HCT116 (cell line): ENCODE measurements at regions not wholly inside any gene's neighbourhood (a gene's known extent, or its start where the extent isn't known, plus 50 kb on each side); places are given as distances from the start of the nearest gene placed in this dataset.

Source experiments
- ATAC-seq: fragments of 200-7000 bp; cut with Tn5 transposase; 2 replicates; pipeline ENCODE4 v1.9.1; 2020; ENCODE audit warnings: mild to moderate bottlenecking, moderate library complexity
- BruUV-seq: library from RNA; stranded (reverse); fragments of 400-500 nt; replicated peaks from 2 replicates; lab custom pipeline; 2021; lab: Mats Ljungman, UMichigan
- CTCF ChIA-PET: fragments of 300-600 bp; sonication (Branson Sonifier 250); formaldehyde crosslinking; loops from one replicate; lab custom pipeline; 2021; ENCODE audit warnings: antibody characterized with exemption; lab: Charles Lee
- POLR2A ChIA-PET: fragments of 300-600, 350-600 bp; sonication (Branson Sonifier 250); formaldehyde crosslinking; loops from one replicate; lab custom pipeline; 2021; ENCODE audit warnings: antibody characterized with exemption; lab: Charles Lee
- RAD21 ChIA-PET, 2 experiments: fragments of 300-600 bp; sonication (Branson Sonifier 250); formaldehyde crosslinking; loops; one replicate each; lab custom pipeline; 2023; ENCODE audit warnings: low total read pairs in 2 of 2; ENCODE audit not compliant: uncharacterized antibody in 2 of 2, unreplicated experiment in 2 of 2, low non-redundant PET in 1 of 2; lab: Charles Lee
- DNase-seq: peaks from one replicate; pipeline ENCODE4 v3.0.0-alpha.2; 2010; ENCODE audit warnings: low read depth, low spot score
- H2AFZ ChIP-seq: fragments of 200-600 bp; shearing (Covaris generic), sonication (generic); 2 replicates; pipeline ENCODE4 v1.6.1; 2017; ENCODE audit warnings: low read depth, mixed run types, mixed read lengths, antibody characterized with exemption, low read length; ENCODE audit not compliant: poor library complexity, severe bottlenecking
- H3K27ac ChIP-seq: 2 replicates; pipeline ENCODE4 v1.5.1; 2012; ENCODE audit warnings: low read depth, low read length
- H3K27me3 ChIP-seq: fragments of 200-600 bp; sonication (generic); 2 replicates; pipeline ENCODE4 v1.6.1; 2016; ENCODE audit warnings: mixed run types, low read length, mixed read lengths; ENCODE audit not compliant: insufficient read depth
- H3K36me3 ChIP-seq, 2 experiments: fragments of 200-500 bp in 1 of 2; fragments of 200-600 bp in 1 of 2; sonication (Bioruptor generic) in 1 of 2; sonication (generic) in 1 of 2; 2 replicates each; pipeline versions ENCODE4 v1.5.1 to v1.6.1; 2014 to 2016; ENCODE audit warnings: low read length in 2 of 2, inconsistent platforms in 1 of 2, mixed read lengths in 1 of 2, mixed run types in 1 of 2; ENCODE audit not compliant: insufficient read depth in 2 of 2, control insufficient read depth in 1 of 2
- H3K4me1 ChIP-seq, 2 experiments: fragments of 200-600 bp in 1 of 2; sonication (generic) in 1 of 2; 2 replicates each; pipeline versions ENCODE4 v1.5.1 to v1.6.1; 2012 to 2017; ENCODE audit warnings: low read length in 2 of 2, inconsistent platforms in 1 of 2, mild to moderate bottlenecking in 1 of 2, mixed read lengths in 1 of 2, mixed run types in 1 of 2, moderate library complexity in 1 of 2; ENCODE audit not compliant: insufficient read depth in 2 of 2, control insufficient read depth in 1 of 2
- H3K4me2 ChIP-seq: fragments of 200-600 bp; sonication (generic); 2 replicates; pipeline ENCODE4 v1.6.1; 2017; ENCODE audit warnings: mixed run types, low read length, mixed read lengths
- H3K4me3 ChIP-seq, 2 experiments: fragments of 200-600 bp in 1 of 2; sonication (generic) in 1 of 2; replicated peaks in 1 of 2; 2 replicates each; pipeline ENCODE4 v1.5.1; 2011 to 2016; ENCODE audit warnings: low read length in 2 of 2, control low read depth in 1 of 2, low read depth in 1 of 2, mild to moderate bottlenecking in 1 of 2, mixed read lengths in 1 of 2, mixed run types in 1 of 2
- H3K79me2 ChIP-seq: fragments of 200-600 bp; sonication (generic); 2 replicates; pipeline ENCODE4 v1.6.1; 2017; ENCODE audit warnings: mild to moderate bottlenecking, mixed run types, low read length, moderate library complexity, mixed read lengths; ENCODE audit not compliant: insufficient read depth
- H3K9ac ChIP-seq: fragments of 200-600 bp; sonication (generic); 2 replicates; pipeline ENCODE4 v1.6.1; 2016; ENCODE audit warnings: low read length, mixed read lengths
- H3K9me2 ChIP-seq: fragments of 200-600 bp; sonication (generic), shearing (Covaris generic); 2 replicates; pipeline ENCODE4 v1.6.1; 2017; ENCODE audit warnings: mixed run types, mild to moderate bottlenecking, moderate library complexity; ENCODE audit not compliant: insufficient read depth
- H3K9me3 ChIP-seq, 2 experiments: fragments of 200-500 bp in 1 of 2; fragments of 200-600 bp in 1 of 2; sonication (Bioruptor generic) in 1 of 2; sonication (generic) in 1 of 2; 2 replicates each; pipeline ENCODE4 v1.6.1; 2014 to 2017; ENCODE audit warnings: low read length in 2 of 2, mixed read lengths in 2 of 2, inconsistent platforms in 1 of 2, low read depth in 1 of 2, mild to moderate bottlenecking in 1 of 2, mixed run types in 1 of 2, moderate library complexity in 1 of 2; ENCODE audit not compliant: control insufficient read depth in 1 of 2, insufficient read depth in 1 of 2
- H4K20me1 ChIP-seq: fragments of 200-600 bp; sonication (generic), shearing (Covaris generic); 2 replicates; pipeline ENCODE4 v1.6.1; 2017; ENCODE audit warnings: mixed run types, mild to moderate bottlenecking, moderate library complexity; ENCODE audit not compliant: insufficient read depth
- CBX3 ChIP-seq: IDR thresholded peaks from 2 replicates; pipeline ENCODE4 v1.6.1; 2012; ENCODE audit warnings: low read depth
- EGR1 ChIP-seq: IDR thresholded peaks from 2 replicates; pipeline ENCODE4 v1.6.1; 2012; ENCODE audit warnings: low read depth
- ELF1 ChIP-seq: IDR thresholded peaks from 2 replicates; pipeline ENCODE4 v1.6.1; 2012; ENCODE audit warnings: low read depth, borderline replicate concordance
- EZH2phosphoT487 ChIP-seq: fragments of 200-600 bp; IDR thresholded peaks from 2 replicates; pipeline ENCODE4 v1.6.1; 2018; ENCODE audit warnings: antibody characterized with exemption, borderline replicate concordance
- POLR2A ChIP-seq: IDR thresholded peaks from 2 replicates; pipeline ENCODE4 v1.7.0; 2011; ENCODE audit warnings: borderline replicate concordance; ENCODE audit not compliant: insufficient read depth, insufficient read length; ENCODE audit errors: extremely low read depth
- POLR2AphosphoS5 ChIP-seq: IDR thresholded peaks from 2 replicates; pipeline ENCODE4 v1.6.1; 2011; ENCODE audit warnings: mild to moderate bottlenecking, low read depth, low read length, moderate library complexity
- SIN3A ChIP-seq: IDR thresholded peaks from 2 replicates; pipeline ENCODE4 v1.6.1; 2012; ENCODE audit warnings: low read depth
- ZNF274 ChIP-seq: fragments of 200-500 bp; sonication (Bioruptor generic); IDR thresholded peaks from 2 replicates; pipeline ENCODE4 v1.6.1; 2014; ENCODE audit warnings: mild to moderate bottlenecking, low read depth, low read length, inconsistent platforms
- intact Hi-C: fragments of 100-400 bp; cut with micrococcal nuclease; formaldehyde crosslinking; loops from 2 replicates; pipeline ENCODE4 v1.10.0; 2022

DNA sequence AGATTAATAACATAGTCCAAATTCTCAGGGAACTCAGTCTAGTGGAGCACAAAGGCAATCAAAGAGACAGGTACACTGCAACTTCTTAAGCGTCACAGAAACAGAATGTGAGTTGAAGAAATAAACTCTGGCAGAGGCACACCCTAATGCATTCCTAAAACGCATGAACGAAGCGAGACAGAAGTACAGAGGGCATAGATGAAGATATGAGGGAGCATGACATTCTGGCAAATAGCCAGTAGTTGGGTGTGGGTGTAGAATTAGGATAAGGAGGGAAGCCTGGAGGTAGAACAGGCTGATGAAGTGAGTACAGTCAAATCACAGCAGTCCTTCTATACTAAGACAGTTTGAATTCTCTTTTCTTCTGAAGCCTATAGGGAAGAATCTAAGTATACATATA, 838.7 kb upstream of the API5 start:
- no peaks in the 10 kb centered on the region for H3K36me3 ChIP-seq
- H3K27ac ChIP-seq, result no peak overlapping the region
- no peaks in the 10 kb centered on the region for H3K9me2 ChIP-seq
- POLR2A ChIA-PET, result no interaction called here
- TF ChIP-seq POLR2AphosphoS5 (no peak), ELF1 (no peak), SIN3A (no peak), POLR2A (no peak), CBX3 (no peak), EZH2phosphoT487 (no peak)
- TF ChIP-seq, all 23 proteins: peak for 0
- Histone ChIP-seq H4K20me1 (no peaks in the 10 kb centered on the region), H3K4me2 (no peak overlapping the region), H3K9me3 (peaks cover 9 to 10% of the 10 kb centered on the region in 2 experiments; a peak in 2 of 4 replicates), H3K4me3 (no peak overlapping the region), H3K4me1 (no peaks in the 10 kb centered on the region), H2AFZ (no peak overlapping the region), H3K9ac (no peak overlapping the region), H3K79me2 (no peaks in the 10 kb centered on the region), H3K27me3 (no peaks in the 10 kb centered on the region)
- RAD21 ChIA-PET, result no interaction called here
- BruUV-seq, result no TSS peak
- no peak for DNase-seq
- ATAC-seq, result no peak
- intact Hi-C loops, result no loop called here
- CTCF ChIA-PET, result no interaction called here

DNA sequence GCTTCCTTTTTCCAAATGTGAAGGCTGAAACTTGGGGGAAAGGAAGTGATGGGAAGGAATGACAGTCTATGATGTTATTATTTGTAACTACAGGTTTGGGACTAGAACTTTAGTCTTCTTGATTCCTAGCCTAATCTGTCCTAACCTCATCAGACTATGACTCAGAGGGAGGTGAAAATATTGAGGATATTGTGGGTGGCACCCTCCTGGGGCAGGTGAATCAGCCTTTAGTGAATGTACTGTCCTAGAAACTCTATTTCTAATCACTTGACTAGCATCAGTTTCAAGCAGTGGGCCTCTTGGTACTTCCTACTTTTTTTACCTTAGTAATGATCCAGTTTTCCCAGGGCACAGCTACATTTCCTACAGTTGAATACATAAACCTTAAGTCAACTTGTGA, 829.0 kb upstream of the API5 start:
- H3K27me3 ChIP-seq, result no peaks in the 10 kb centered on the region
- no TSS peak for BruUV-seq
- no peak for ATAC-seq

More for the DNA sequence above, 829.0 kb upstream of the API5 start:
- no peaks in the 10 kb centered on the region for H3K4me1 ChIP-seq
- TF ChIP-seq ZNF274, result no peak
- no peak for TF ChIP-seq EZH2phosphoT487
- TF ChIP-seq EGR1, result no peak
- no peak overlapping the region for H3K4me2 ChIP-seq
- H2AFZ ChIP-seq, result no peak overlapping the region
- no peak overlapping the region for H3K27ac ChIP-seq
- no peak overlapping the region for H3K4me3 ChIP-seq
- H3K9me2 ChIP-seq, result no peaks in the 10 kb centered on the region
- intact Hi-C loops, result no loop called here
- H3K79me2 ChIP-seq, result no peaks in the 10 kb centered on the region
- H3K9ac ChIP-seq, result no peak overlapping the region
- POLR2A ChIA-PET, result no interaction called here
- H3K36me3 ChIP-seq, result no peaks in the 10 kb centered on the region
- no peak for DNase-seq
- no peaks in the 10 kb centered on the region for H4K20me1 ChIP-seq
- CTCF ChIA-PET, result no interaction called here
- peaks cover 4 to 6% of the 10 kb centered on the region in 2 experiments; a peak in 2 of 4 replicates for H3K9me3 ChIP-seq
- RAD21 ChIA-PET, result no interaction called here
